Vagina (tissue), 2 donors: ENCODE measurements at regions not wholly inside any gene's neighbourhood (a gene's known extent, or its start where the extent isn't known, plus 50 kb on each side); places are given as distances from the start of the nearest gene placed in this dataset.

Experiments used
- DNase-seq, 2 donors: peaks; one replicate each; pipeline ENCODE4 v3.0.0-alpha.2; 2017; ENCODE audit errors: extremely low spot score in 2 of 2
- H3K27ac ChIP-seq: fragments of 200-600 bp; sonication (generic); one replicate; pipeline ENCODE4 v1.5.1; 2019
- H3K27me3 ChIP-seq: fragments of 200-600 bp; sonication (generic); one replicate; pipeline ENCODE4 v1.5.1; 2019
- H3K36me3 ChIP-seq, 2 donors: fragments of 200-600 bp; sonication (generic); one replicate each; pipeline ENCODE4 v1.5.1; 2017 to 2019
- H3K4me1 ChIP-seq: fragments of 200-600 bp; sonication (generic); one replicate; pipeline ENCODE4 v1.5.1; 2019
- H3K4me3 ChIP-seq, 2 donors: fragments of 200-600 bp; sonication (generic); 1 replicate in 1 of 2; 2 replicates in 1 of 2; pipeline ENCODE4 v1.5.1; 2016 to 2019
- H3K9me3 ChIP-seq: fragments of 200-600 bp; sonication (generic); one replicate; pipeline ENCODE4 v1.5.1; 2019
- CTCF ChIP-seq, 3 experiments: fragments of 450-650 bp in 2 of 3; fragments of 200-600 bp in 1 of 3; sonication (generic) in 1 of 3; IDR thresholded peaks; one replicate each; pipeline ENCODE4 v1.5.1; 2017 to 2019; ENCODE audit warnings: antibody characterized with exemption in 3 of 3, mild to moderate bottlenecking in 2 of 3, moderate library complexity in 2 of 3
- POLR2A ChIP-seq, 2 donors: fragments of 450-650 bp; IDR thresholded peaks; one replicate each; pipeline ENCODE4 v1.6.1; 2017; ENCODE audit warnings: antibody characterized with exemption in 2 of 2, mild to moderate bottlenecking in 2 of 2, moderate library complexity in 2 of 2
- POLR2AphosphoS5 ChIP-seq, 2 donors: sonication (generic); formaldehyde crosslinking; IDR thresholded peaks; one replicate each; pipeline ENCODE4 v1.9.0; 2017; ENCODE audit warnings: antibody characterized with exemption in 2 of 2, mild to moderate bottlenecking in 2 of 2, low read depth in 1 of 2; ENCODE audit not compliant: insufficient read depth in 1 of 2
- intact Hi-C: fragments of 100-400 bp; cut with DNase I; formaldehyde crosslinking; loops from one replicate; pipeline ENCODE4 v1.15.1; 2023

GRCh38 chr4:8769645-8770517 is 101.8 kb downstream of the HMX1 start:
- no peak for DNase-seq
- Histone ChIP-seq H3K27me3 (no peaks in the 10 kb centered on the region), H3K9me3 (no peaks in the 10 kb centered on the region), H3K27ac (no peak overlapping the region), H3K4me3 (no peak overlapping the region), H3K4me1 (no peaks in the 10 kb centered on the region), H3K36me3 (no peaks in the 10 kb centered on the region)
- intact Hi-C loops: no loop called here
- TF ChIP-seq POLR2A (IDR thresholded peaks at IDR 0.05) (no peak), POLR2AphosphoS5 (IDR thresholded peaks at IDR 0.05; ENCODE audit: insufficient read depth in 1 of 2, low read depth in 1 of 2) (no peak), CTCF (IDR thresholded peaks at IDR 0.05) (no peak)

- intact Hi-C loops: no loop called here
- H3K9me3 ChIP-seq: no peaks in the 10 kb centered on the region
- TF ChIP-seq POLR2A (IDR thresholded peaks at IDR 0.05) (no peak), POLR2AphosphoS5 (IDR thresholded peaks at IDR 0.05; ENCODE audit: insufficient read depth in 1 of 2, low read depth in 1 of 2) (no peak), CTCF (IDR thresholded peaks at IDR 0.05) (no peak)
- no peaks in the 10 kb centered on the region for H3K36me3 ChIP-seq
- no peak overlapping the region for H3K27ac ChIP-seq
- H3K27me3 ChIP-seq: no peaks in the 10 kb centered on the region
- no peak for DNase-seq
- no peaks in the 10 kb centered on the region for H3K4me1 ChIP-seq
- H3K4me3 ChIP-seq: no peak overlapping the region
Measured at GRCh38 chr4:8768357-8768999, 103.2 kb downstream of the HMX1 start.

- Histone ChIP-seq H3K4me1 (no peaks in the 10 kb centered on the region), H3K27me3 (no peaks in the 10 kb centered on the region), H3K4me3 (no peak overlapping the region), H3K36me3 (no peaks in the 10 kb centered on the region), H3K9me3 (no peaks in the 10 kb centered on the region), H3K27ac (no peak overlapping the region)
- TF ChIP-seq POLR2A (IDR thresholded peaks at IDR 0.05) (no peak), POLR2AphosphoS5 (IDR thresholded peaks at IDR 0.05; ENCODE audit: insufficient read depth in 1 of 2, low read depth in 1 of 2) (no peak), CTCF (IDR thresholded peaks at IDR 0.05) (no peak)
- no peak for DNase-seq
- intact Hi-C loops: no loop called here
Measured at GRCh38 chr4:8766610-8767009, 105.0 kb downstream of the HMX1 start.

GRCh38 chr4:8765631-8766590 is 105.7 kb downstream of the HMX1 start:
- H3K4me3 ChIP-seq: no peak overlapping the region
- H3K4me1 ChIP-seq: no peaks in the 10 kb centered on the region
- no peaks in the 10 kb centered on the region for H3K9me3 ChIP-seq
- H3K36me3 ChIP-seq: no peaks in the 10 kb centered on the region
- intact Hi-C loops: no loop called here
- H3K27ac ChIP-seq: no peak overlapping the region
- no peak for DNase-seq
- H3K27me3 ChIP-seq: no peaks in the 10 kb centered on the region
- TF ChIP-seq POLR2AphosphoS5 (IDR thresholded peaks at IDR 0.05; ENCODE audit: insufficient read depth in 1 of 2, low read depth in 1 of 2): no peak
- no peak for TF ChIP-seq POLR2A (IDR thresholded peaks at IDR 0.05)
- TF ChIP-seq CTCF (IDR thresholded peaks at IDR 0.05): no peak
